ENCODE measurements at regions not wholly inside any gene's neighbourhood (a gene's known extent, or its start where the extent isn't known, plus 50 kb on each side); places are given as distances from the start of the nearest gene placed in this dataset.

DNA sequence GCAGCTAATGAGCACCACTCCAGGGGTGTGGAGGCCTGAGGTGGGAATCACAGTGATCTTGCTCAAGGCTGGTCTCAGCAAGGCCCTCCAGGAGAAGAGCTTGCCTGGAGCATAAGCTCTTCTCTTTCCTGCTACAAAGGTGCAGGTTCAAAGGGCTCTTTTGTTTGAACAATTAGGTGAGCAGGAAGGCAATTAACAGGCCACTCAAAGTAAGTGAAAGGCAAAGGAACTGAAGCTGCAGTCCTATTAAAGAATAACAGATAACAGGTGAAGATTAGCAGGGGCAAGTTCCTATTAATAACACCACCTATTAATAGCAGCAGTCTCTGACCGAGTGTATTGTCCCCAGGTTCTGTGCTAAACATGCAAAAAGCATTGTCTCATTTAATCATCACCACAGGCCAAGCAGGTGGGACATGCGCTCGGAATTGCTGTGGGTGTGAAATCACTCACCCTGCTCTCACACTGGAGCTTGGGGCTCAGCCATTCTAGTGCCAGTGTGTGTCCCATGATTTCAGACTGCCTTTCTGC lies 113.8 kb downstream of the RHOU start:
- TF ChIP-seq, protein P1, sequence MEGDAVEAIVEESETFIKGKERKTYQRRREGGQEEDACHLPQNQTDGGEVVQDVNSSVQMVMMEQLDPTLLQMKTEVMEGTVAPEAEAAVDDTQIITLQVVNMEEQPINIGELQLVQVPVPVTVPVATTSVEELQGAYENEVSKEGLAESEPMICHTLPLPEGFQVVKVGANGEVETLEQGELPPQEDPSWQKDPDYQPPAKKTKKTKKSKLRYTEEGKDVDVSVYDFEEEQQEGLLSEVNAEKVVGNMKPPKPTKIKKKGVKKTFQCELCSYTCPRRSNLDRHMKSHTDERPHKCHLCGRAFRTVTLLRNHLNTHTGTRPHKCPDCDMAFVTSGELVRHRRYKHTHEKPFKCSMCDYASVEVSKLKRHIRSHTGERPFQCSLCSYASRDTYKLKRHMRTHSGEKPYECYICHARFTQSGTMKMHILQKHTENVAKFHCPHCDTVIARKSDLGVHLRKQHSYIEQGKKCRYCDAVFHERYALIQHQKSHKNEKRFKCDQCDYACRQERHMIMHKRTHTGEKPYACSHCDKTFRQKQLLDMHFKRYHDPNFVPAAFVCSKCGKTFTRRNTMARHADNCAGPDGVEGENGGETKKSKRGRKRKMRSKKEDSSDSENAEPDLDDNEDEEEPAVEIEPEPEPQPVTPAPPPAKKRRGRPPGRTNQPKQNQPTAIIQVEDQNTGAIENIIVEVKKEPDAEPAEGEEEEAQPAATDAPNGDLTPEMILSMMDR (IDR thresholded peaks at IDR 0.05) = no peak
- TF ChIP-seq POLR2A (IDR thresholded peaks at IDR 0.05) = no peak
